ENCODE measurements at regions not wholly inside any gene's neighbourhood (a gene's known extent, or its start where the extent isn't known, plus 50 kb on each side); places are given as distances from the start of the nearest gene placed in this dataset.

DNA sequence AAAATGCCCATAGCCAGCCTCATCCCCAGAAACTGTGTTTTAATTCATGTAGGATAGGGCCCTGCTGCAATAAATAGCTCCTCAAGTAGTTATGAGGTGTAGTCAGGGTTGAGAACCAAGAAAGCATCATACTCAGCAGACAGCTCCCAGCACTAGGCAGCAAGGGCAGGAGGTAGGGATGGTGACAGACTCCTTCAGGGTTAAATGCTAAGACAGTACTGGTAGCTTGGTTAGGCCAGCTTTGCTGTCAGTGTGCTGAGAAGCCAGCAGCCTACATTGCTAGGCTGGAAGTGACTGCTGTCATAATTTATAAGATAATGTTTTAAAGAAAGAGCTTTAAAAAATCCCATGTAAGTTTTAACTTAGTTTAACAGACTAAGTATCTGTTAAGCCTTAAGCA is 113.9 kb upstream of the IMMP2L start:
- TF ChIP-seq, protein P1, sequence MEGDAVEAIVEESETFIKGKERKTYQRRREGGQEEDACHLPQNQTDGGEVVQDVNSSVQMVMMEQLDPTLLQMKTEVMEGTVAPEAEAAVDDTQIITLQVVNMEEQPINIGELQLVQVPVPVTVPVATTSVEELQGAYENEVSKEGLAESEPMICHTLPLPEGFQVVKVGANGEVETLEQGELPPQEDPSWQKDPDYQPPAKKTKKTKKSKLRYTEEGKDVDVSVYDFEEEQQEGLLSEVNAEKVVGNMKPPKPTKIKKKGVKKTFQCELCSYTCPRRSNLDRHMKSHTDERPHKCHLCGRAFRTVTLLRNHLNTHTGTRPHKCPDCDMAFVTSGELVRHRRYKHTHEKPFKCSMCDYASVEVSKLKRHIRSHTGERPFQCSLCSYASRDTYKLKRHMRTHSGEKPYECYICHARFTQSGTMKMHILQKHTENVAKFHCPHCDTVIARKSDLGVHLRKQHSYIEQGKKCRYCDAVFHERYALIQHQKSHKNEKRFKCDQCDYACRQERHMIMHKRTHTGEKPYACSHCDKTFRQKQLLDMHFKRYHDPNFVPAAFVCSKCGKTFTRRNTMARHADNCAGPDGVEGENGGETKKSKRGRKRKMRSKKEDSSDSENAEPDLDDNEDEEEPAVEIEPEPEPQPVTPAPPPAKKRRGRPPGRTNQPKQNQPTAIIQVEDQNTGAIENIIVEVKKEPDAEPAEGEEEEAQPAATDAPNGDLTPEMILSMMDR (IDR thresholded peaks at IDR 0.05; ENCODE audit: insufficient read depth, low read depth, low read length) = no peak
- no peak for DNase-seq (ENCODE audit: low read depth)
- no peak overlapping the region for H3K4me3 ChIP-seq (ENCODE audit: low read depth, low read length)

- H3K4me3 ChIP-seq (ENCODE audit: low read depth, low read length) = no peak overlapping the region
- DNase-seq (ENCODE audit: low read depth) = no peak
- TF ChIP-seq, protein P1 (IDR thresholded peaks at IDR 0.05; ENCODE audit: insufficient read depth, low read depth, low read length) = no peak
Observed at GRCh38 chr7:111672901-111673300, 110.6 kb upstream of the IMMP2L start.

DNA sequence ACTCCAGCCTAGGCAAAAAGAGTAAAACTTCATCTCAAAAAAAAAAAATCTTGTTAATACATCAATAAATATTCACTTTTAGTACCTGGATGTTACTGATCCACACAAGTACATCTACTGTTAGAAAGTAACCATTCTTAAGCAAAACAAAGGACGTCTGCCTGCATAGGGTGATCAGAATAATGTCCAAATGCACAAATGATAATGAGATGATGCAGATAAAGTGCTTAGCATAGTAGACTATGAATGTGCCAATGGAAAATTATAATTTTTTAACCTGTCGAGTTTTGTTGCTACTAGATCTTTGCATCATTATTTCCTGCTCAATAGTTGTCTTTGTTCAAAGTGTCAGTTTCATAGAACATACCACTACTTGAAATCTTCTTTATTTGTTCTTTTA is 109.6 kb upstream of the IMMP2L start:
- TF ChIP-seq, protein P1 (IDR thresholded peaks at IDR 0.05; ENCODE audit: insufficient read depth, low read depth, low read length) = no peak

DNA sequence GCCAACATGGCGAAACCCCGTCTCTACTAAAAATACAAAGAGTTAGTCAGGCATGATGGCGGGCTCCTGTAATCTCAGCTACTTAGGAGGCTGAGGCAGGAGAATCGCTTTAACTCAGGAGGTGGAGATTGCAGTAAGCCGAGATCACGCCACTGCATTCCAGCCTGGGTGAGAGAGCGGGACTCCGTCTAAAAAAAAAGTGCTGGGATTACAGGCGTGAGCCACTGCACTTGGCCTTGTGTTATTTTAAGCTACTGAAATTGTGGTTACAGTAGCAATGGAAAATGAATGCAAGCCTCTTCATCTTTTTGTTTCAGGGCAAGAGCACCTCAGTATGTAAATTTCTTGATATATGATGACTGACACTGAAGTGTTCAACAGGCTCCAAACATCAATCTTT is 106.4 kb upstream of the IMMP2L start:
- no peak overlapping the region for H3K4me3 ChIP-seq (ENCODE audit: low read depth, low read length)
- no peak for DNase-seq (ENCODE audit: low read depth)
- TF ChIP-seq, protein P1 (IDR thresholded peaks at IDR 0.05; ENCODE audit: insufficient read depth, low read depth, low read length) = no peak

More for the DNA sequence above, 109.6 kb upstream of the IMMP2L start:
- no peak overlapping the region for H3K4me3 ChIP-seq (ENCODE audit: low read depth, low read length)
- DNase-seq (ENCODE audit: low read depth) = no peak

DNA sequence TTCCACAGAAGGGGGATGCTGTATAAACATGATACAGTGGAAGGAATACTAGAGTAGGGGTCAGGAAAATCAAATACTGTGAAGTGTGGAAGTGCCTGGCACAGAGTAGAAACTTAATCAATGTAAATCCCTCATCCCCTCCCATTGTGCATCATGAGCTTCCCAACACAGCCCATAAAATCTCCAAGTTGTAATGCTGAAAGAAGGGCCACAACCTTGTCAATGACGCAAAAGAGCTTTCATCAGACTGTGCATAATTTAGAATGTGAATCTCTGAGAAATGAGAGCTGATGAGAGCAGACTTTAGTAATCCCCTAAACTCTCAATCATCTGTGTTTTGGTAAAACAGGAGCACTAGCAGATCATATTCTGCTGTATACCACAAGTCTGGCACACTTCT is 105.2 kb upstream of the IMMP2L start:
- TF ChIP-seq, protein P1 (IDR thresholded peaks at IDR 0.05; ENCODE audit: insufficient read depth, low read depth, low read length) = no peak
- DNase-seq (ENCODE audit: low read depth) = no peak
- no peak overlapping the region for H3K4me3 ChIP-seq (ENCODE audit: low read depth, low read length)

DNA sequence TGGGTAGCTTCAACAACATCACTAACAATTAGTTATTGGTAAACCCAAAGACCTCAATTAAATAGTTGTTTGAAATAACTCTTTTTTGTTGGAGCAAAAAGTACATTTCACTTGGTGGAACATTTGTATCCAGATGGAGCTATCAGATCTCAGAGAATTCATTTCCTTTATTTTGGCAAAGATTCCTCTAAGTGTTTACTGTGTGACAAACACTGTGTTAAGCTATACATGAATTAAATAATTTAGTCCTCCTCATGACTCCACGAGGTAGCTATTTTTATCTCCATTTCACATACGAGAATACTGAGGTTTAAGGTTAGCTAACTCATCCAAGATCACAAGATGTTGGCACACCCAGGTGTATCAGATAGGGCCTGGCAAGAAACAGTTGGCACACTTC is 104.0 kb upstream of the IMMP2L start:
- H3K4me3 ChIP-seq (ENCODE audit: low read depth, low read length) = no peak overlapping the region
- DNase-seq (ENCODE audit: low read depth) = no peak
- TF ChIP-seq, protein P1 (IDR thresholded peaks at IDR 0.05; ENCODE audit: insufficient read depth, low read depth, low read length) = no peak

DNA sequence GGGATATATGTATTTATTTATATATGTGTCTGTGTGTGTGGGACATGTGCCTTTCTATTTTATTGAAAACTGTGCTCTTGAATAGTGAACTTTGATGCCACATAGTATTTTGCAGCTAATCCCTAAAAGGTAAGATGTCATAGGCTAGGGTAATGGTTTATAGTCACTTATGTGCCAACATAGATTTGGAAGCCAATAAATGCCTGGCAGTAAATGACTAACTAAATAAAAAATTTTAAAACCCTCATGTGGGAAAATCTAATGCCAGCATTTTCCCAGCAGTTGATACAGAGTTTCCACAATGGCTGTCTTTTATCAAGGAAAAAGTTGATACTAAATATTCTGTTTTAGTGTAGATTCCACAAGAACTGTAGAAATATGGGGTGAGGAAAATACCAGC is 101.5 kb upstream of the IMMP2L start:
- TF ChIP-seq, protein P1 (IDR thresholded peaks at IDR 0.05; ENCODE audit: insufficient read depth, low read depth, low read length) = no peak
- H3K4me3 ChIP-seq (ENCODE audit: low read depth, low read length) = no peak overlapping the region
- no peak for DNase-seq (ENCODE audit: low read depth)
